Neuron (in vitro differentiated cells): ENCODE measurements at regions not wholly inside any gene's neighbourhood (a gene's known extent, or its start where the extent isn't known, plus 50 kb on each side); places are given as distances from the start of the nearest gene placed in this dataset.
"Not testable (repeated sequence)": the region's sequence is repeated elsewhere in the genome, so short reads cannot be mapped to it uniquely, and the experiment has no call there.

Source experiments
- H2AFZ ChIP-seq: one replicate; pipeline ENCODE4 v1.6.1; 2013; ENCODE audit warnings: low read depth, mild to moderate bottlenecking, inconsistent platforms, low read length, moderate library complexity
- H3K27me3 ChIP-seq: one replicate; pipeline ENCODE4 v1.6.1; 2013; ENCODE audit warnings: low read length; ENCODE audit not compliant: insufficient read depth
- H3K36me3 ChIP-seq: one replicate; pipeline ENCODE4 v1.6.1; 2013; ENCODE audit warnings: low read length; ENCODE audit not compliant: insufficient read depth
- H3K4me1 ChIP-seq: one replicate; pipeline ENCODE4 v1.6.1; 2013; ENCODE audit warnings: low read length; ENCODE audit not compliant: insufficient read depth
- H3K4me3 ChIP-seq: 2 replicates; pipeline ENCODE4 v1.5.1; 2013; ENCODE audit warnings: mild to moderate bottlenecking, low read length, moderate library complexity
- H3K9me3 ChIP-seq: one replicate; pipeline ENCODE4 v1.6.1; 2013; ENCODE audit warnings: low read length

- Histone ChIP-seq H3K27me3 (no peaks in the 10 kb centered on the region), H3K9me3 (peaks cover 2% of the 10 kb centered on the region), H2AFZ (no peak overlapping the region), H3K4me3 (no peak overlapping the region), H3K36me3 (no peaks in the 10 kb centered on the region), H3K4me1 (no peaks in the 10 kb centered on the region)
These were observed 505.7 kb downstream of the ZNF674 start for GRCh38 chrX:46039526-46039925.

DNA sequence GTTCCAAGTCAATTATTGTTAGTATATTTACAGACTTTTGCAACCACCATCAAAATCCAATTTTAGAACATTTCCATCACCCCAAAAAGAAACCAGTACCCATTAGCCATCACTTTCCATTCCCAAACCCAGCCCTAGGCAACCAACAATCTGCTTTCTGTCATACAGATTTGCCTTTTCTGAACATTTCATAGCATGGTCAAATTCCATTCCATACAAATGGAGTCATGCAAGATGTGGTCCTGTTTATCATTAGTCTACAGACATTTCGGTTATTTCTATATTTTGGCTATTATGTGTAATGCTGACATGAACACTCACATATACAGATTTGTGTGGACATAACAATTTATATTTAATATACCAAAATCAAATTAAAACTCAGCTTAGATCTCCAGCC lies 508.7 kb downstream of the ZNF674 start:
- Histone ChIP-seq H3K36me3 (no peaks in the 10 kb centered on the region), H3K9me3 (peaks cover 2% of the 10 kb centered on the region), H2AFZ (no peak overlapping the region), H3K4me3 (no peak overlapping the region), H3K4me1 (no peaks in the 10 kb centered on the region), H3K27me3 (no peaks in the 10 kb centered on the region)

DNA sequence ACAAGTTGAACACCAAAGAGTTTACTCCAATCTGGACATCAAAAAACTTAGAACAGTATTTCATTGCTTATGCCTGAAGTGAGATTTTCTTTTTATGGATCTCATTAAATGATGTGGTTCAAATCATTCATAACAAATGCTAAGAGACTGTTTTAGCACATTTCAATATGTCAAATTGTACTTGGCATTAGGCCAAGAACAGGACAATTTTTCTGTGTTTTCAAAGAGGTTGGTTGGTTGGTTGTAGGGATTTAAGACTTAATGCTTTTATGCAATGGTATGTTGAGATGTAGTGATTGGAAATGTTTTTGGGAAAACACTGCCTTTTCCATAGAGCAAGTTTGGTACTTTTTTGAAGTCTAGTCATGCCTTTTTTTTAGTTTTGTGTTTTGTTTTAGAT lies 510.4 kb downstream of the ZNF674 start:
- no peak overlapping the region for H2AFZ ChIP-seq
- H3K9me3 ChIP-seq: no peaks in the 10 kb centered on the region
- no peaks in the 10 kb centered on the region for H3K27me3 ChIP-seq
- no peak overlapping the region for H3K4me3 ChIP-seq
- no peaks in the 10 kb centered on the region for H3K36me3 ChIP-seq
- H3K4me1 ChIP-seq: no peaks in the 10 kb centered on the region

- Histone ChIP-seq H3K27me3 (no peaks in the 10 kb centered on the region), H3K4me1 (no peaks in the 10 kb centered on the region)
These were observed 515.4 kb downstream of the ZNF674 start for GRCh38 chrX:46029777-46030176.

DNA sequence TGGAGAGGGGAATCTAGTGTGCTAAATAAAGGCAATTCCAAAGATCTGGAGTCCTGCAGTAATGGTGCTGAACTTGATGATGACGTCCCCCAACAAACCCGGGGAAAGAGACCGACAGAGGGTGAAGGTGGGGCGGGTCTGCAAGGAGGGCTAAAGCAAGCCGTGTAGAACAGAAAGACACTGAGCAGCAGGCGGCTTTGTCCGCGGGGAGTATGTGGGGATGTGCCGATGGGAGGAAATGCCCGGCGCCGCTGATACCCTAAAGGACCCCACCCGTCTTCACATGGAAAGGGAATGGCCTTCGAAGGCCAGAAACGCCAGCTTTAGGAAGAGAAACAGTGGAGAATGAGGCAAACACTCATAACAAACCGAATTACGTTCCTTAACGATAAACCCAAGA lies 528.9 kb downstream of the ZNF674 start:
- H3K27me3 ChIP-seq: no peaks in the 10 kb centered on the region
- H2AFZ ChIP-seq: no peak overlapping the region
- no peak overlapping the region for H3K4me3 ChIP-seq
- H3K36me3 ChIP-seq: no peaks in the 10 kb centered on the region
- H3K4me1 ChIP-seq: no peaks in the 10 kb centered on the region
- no peaks in the 10 kb centered on the region for H3K9me3 ChIP-seq

More at GRCh38 chrX:46029777-46030176, 515.4 kb downstream of the ZNF674 start:
- Histone ChIP-seq H2AFZ (no peak overlapping the region), H3K9me3 (no peaks in the 10 kb centered on the region), H3K36me3 (no peaks in the 10 kb centered on the region), H3K4me3 (no peak overlapping the region)

GRCh38 chrX:46015653-46016052 lies 529.6 kb downstream of the ZNF674 start:
- no peak overlapping the region for H3K4me3 ChIP-seq
- H3K36me3 ChIP-seq: no peaks in the 10 kb centered on the region
- no peaks in the 10 kb centered on the region for H3K4me1 ChIP-seq
- no peak overlapping the region for H2AFZ ChIP-seq
- no peaks in the 10 kb centered on the region for H3K27me3 ChIP-seq
- H3K9me3 ChIP-seq: no peaks in the 10 kb centered on the region

- no peaks in the 10 kb centered on the region for H3K9me3 ChIP-seq
- H3K27me3 ChIP-seq: no peaks in the 10 kb centered on the region
- no peaks in the 10 kb centered on the region for H3K36me3 ChIP-seq
- no peaks in the 10 kb centered on the region for H3K4me1 ChIP-seq
- no peak overlapping the region for H3K4me3 ChIP-seq
- no peak overlapping the region for H2AFZ ChIP-seq
These were observed 552.7 kb downstream of the ZNF674 start for GRCh38 chrX:45992402-45993123.

- Histone ChIP-seq H3K9me3 (no peaks in the 10 kb centered on the region), H3K4me3 (no peak overlapping the region), H2AFZ (no peak overlapping the region)
These were observed 558.2 kb downstream of the ZNF674 start for GRCh38 chrX:45986971-45987370.

GRCh38 chrX:45986081-45986480 lies 559.1 kb downstream of the ZNF674 start:
- Histone ChIP-seq H2AFZ (no peak overlapping the region), H3K4me1 (no peaks in the 10 kb centered on the region), H3K36me3 (no peaks in the 10 kb centered on the region), H3K4me3 (no peak overlapping the region), H3K9me3 (no peaks in the 10 kb centered on the region), H3K27me3 (no peaks in the 10 kb centered on the region)

More at GRCh38 chrX:45986971-45987370, 558.2 kb downstream of the ZNF674 start:
- Histone ChIP-seq H3K27me3 (no peaks in the 10 kb centered on the region), H3K36me3 (no peaks in the 10 kb centered on the region), H3K4me1 (no peaks in the 10 kb centered on the region)

- H3K36me3 ChIP-seq, H3K9me3 ChIP-seq: not testable (repeated sequence)
These were observed 562.1 kb downstream of the ZNF674 start for GRCh38 chrX:45982958-45983727.

GRCh38 chrX:45980726-45981125 lies 564.5 kb downstream of the ZNF674 start:
- Histone ChIP-seq H3K4me3 (no peak overlapping the region), H3K4me1 (no peaks in the 10 kb centered on the region), H3K27me3 (no peaks in the 10 kb centered on the region), H2AFZ (no peak overlapping the region), H3K36me3 (no peaks in the 10 kb centered on the region), H3K9me3 (no peaks in the 10 kb centered on the region)

More at GRCh38 chrX:45982958-45983727, 562.1 kb downstream of the ZNF674 start:
- not testable (repeated sequence) for H3K27me3 ChIP-seq, H3K4me1 ChIP-seq, H3K4me3 ChIP-seq, H2AFZ ChIP-seq

GRCh38 chrX:45975633-45976032 lies 569.6 kb downstream of the ZNF674 start:
- H3K36me3 ChIP-seq: no peaks in the 10 kb centered on the region
- H3K27me3 ChIP-seq: no peaks in the 10 kb centered on the region
- peaks cover 3% of the 10 kb centered on the region for H3K4me1 ChIP-seq
- H3K9me3 ChIP-seq: no peaks in the 10 kb centered on the region
- H3K4me3 ChIP-seq: no peak overlapping the region
- no peak overlapping the region for H2AFZ ChIP-seq

GRCh38 chrX:45972636-45973035 lies 572.6 kb downstream of the ZNF674 start:
- no peaks in the 10 kb centered on the region for H3K9me3 ChIP-seq
- H3K4me3 ChIP-seq: no peak overlapping the region
- H3K36me3 ChIP-seq: no peaks in the 10 kb centered on the region

More at GRCh38 chrX:45972636-45973035, 572.6 kb downstream of the ZNF674 start:
- Histone ChIP-seq H3K4me1 (peaks cover 3% of the 10 kb centered on the region), H2AFZ (no peak overlapping the region), H3K27me3 (no peaks in the 10 kb centered on the region)
